Prostate gland (tissue), 2 donors: ENCODE measurements at regions not wholly inside any gene's neighbourhood (a gene's known extent, or its start where the extent isn't known, plus 50 kb on each side); places are given as distances from the start of the nearest gene placed in this dataset.

ENCODE experiments used
- POLR2A ChIP-seq: fragments of 450-650 bp; IDR thresholded peaks from one replicate; pipeline ENCODE4 v1.6.1; 2016; ENCODE audit warnings: antibody characterized with exemption, mild to moderate bottlenecking
- POLR2AphosphoS5 ChIP-seq: sonication (generic); formaldehyde crosslinking; IDR thresholded peaks from one replicate; pipeline ENCODE4 v1.6.1; 2017; ENCODE audit warnings: antibody characterized with exemption
- TF ChIP-seq, protein P1 (sequence below), 4 experiments: fragments of 200-600 bp in 2 of 4; fragments of 450-650 bp in 2 of 4; sonication (generic) in 2 of 4; IDR thresholded peaks; 1 replicate in 3 of 4; 2 replicates in 1 of 4; pipeline ENCODE4 v1.5.1; 2016 to 2019; ENCODE audit warnings: antibody characterized with exemption in 4 of 4, mild to moderate bottlenecking in 2 of 4, moderate library complexity in 2 of 4

DNA sequence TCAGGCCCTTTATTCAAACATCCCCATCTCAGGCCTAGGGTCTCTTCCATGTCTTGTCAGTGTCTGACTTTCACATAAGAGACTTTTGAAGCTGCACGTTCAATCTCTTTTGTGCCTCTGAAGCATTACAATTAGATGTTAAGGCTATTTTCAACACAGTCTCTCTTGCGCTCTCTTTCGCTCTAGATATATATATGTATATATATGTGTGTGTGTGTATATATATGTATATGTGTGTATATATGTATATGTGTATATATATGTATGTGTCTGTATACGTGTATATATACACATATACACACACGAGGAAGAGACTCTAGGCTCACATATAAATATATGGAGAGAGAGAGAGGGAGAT is 162.5 kb upstream of the RNPC3 start:
- TF ChIP-seq POLR2A, result no peak
- TF ChIP-seq POLR2AphosphoS5, result no peak
- TF ChIP-seq, protein P1, sequence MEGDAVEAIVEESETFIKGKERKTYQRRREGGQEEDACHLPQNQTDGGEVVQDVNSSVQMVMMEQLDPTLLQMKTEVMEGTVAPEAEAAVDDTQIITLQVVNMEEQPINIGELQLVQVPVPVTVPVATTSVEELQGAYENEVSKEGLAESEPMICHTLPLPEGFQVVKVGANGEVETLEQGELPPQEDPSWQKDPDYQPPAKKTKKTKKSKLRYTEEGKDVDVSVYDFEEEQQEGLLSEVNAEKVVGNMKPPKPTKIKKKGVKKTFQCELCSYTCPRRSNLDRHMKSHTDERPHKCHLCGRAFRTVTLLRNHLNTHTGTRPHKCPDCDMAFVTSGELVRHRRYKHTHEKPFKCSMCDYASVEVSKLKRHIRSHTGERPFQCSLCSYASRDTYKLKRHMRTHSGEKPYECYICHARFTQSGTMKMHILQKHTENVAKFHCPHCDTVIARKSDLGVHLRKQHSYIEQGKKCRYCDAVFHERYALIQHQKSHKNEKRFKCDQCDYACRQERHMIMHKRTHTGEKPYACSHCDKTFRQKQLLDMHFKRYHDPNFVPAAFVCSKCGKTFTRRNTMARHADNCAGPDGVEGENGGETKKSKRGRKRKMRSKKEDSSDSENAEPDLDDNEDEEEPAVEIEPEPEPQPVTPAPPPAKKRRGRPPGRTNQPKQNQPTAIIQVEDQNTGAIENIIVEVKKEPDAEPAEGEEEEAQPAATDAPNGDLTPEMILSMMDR (IDR thresholded peaks at IDR 0.05), result no peak
